ENCODE measurements at regions not wholly inside any gene's neighbourhood (a gene's known extent, or its start where the extent isn't known, plus 50 kb on each side); places are given as distances from the start of the nearest gene placed in this dataset.
"Not testable (repeated sequence)": the region's sequence is repeated elsewhere in the genome, so short reads cannot be mapped to it uniquely, and the experiment has no call there.

DNA sequence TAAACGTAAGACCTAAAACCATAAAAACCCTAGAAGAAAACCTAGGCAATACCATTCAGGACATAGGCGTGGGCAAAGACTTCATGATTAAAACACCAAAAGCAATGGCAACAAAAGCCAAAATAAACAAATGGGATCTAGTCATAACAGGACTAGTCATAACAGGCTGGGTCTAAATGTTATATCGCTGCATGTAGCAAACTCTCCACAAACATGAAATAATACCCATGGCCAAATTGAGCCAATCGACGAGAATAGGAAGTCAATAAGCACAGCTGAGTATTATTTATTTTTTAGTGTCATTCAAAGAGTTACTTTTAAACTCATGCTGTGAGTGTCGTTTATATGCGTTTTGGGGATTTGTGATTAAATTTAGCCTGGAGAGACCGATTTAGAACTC lies 225.1 kb downstream of the TFEC start:
- no peak for DNase-seq (ENCODE audit: low spot score)
- TF ChIP-seq, protein P1, sequence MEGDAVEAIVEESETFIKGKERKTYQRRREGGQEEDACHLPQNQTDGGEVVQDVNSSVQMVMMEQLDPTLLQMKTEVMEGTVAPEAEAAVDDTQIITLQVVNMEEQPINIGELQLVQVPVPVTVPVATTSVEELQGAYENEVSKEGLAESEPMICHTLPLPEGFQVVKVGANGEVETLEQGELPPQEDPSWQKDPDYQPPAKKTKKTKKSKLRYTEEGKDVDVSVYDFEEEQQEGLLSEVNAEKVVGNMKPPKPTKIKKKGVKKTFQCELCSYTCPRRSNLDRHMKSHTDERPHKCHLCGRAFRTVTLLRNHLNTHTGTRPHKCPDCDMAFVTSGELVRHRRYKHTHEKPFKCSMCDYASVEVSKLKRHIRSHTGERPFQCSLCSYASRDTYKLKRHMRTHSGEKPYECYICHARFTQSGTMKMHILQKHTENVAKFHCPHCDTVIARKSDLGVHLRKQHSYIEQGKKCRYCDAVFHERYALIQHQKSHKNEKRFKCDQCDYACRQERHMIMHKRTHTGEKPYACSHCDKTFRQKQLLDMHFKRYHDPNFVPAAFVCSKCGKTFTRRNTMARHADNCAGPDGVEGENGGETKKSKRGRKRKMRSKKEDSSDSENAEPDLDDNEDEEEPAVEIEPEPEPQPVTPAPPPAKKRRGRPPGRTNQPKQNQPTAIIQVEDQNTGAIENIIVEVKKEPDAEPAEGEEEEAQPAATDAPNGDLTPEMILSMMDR (IDR thresholded peaks at IDR 0.05; ENCODE audit: extremely low read depth, insufficient read depth, missing control alignments) = no peak
- in situ Hi-C loops (cut with MboI; ENCODE audit: low pct_unique_long_range_greater_than_20kb, low sequenced_read_pairs, unreplicated experiment) = no loop called here

DNA sequence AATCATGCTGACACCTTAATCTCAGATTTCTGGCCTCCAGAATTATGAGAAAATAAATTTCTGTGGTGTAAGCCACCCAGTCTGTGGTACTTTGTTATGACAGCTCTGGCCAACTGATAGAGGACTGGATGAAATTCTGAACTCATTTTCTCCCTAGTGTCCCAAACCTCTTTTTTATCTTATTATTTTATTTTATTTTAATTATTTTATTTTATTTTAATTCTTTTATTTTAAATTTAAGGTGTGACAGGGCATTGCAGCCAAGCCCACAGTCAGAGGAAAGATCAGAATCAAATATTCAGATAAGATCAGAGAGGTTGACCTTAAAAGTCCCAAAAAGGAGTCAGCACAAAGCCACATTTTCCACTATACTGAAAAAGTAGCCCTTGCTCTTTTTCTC lies 228.1 kb downstream of the TFEC start:
- no peak for DNase-seq (ENCODE audit: low spot score)
- in situ Hi-C loops (cut with MboI; ENCODE audit: low pct_unique_long_range_greater_than_20kb, low sequenced_read_pairs, unreplicated experiment) = no loop called here
- TF ChIP-seq, protein P1 (IDR thresholded peaks at IDR 0.05; ENCODE audit: extremely low read depth, insufficient read depth, missing control alignments) = no peak

DNA sequence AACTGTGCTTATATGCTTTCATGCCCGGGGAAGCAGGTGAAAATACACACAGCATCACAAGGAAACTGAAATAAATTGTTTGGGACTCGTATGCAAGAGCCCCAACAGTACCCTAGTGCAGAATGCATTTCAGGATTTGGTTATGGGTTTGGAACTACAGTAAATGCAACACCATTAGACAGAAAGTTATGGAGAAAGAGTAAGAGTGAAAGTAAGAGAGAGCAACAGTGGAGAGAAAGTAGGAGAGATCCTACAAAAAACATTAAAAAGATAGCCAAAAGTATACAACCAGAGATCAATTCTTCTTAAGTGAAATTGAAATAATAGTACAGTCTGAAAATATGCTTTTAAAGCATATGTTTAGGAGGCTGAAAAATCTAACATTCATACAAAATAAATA lies 231.1 kb downstream of the TFEC start:
- no peak for DNase-seq (ENCODE audit: low spot score)
- in situ Hi-C loops (cut with MboI; ENCODE audit: low pct_unique_long_range_greater_than_20kb, low sequenced_read_pairs, unreplicated experiment) = no loop called here
- TF ChIP-seq, protein P1 (IDR thresholded peaks at IDR 0.05; ENCODE audit: extremely low read depth, insufficient read depth, missing control alignments) = no peak

DNA sequence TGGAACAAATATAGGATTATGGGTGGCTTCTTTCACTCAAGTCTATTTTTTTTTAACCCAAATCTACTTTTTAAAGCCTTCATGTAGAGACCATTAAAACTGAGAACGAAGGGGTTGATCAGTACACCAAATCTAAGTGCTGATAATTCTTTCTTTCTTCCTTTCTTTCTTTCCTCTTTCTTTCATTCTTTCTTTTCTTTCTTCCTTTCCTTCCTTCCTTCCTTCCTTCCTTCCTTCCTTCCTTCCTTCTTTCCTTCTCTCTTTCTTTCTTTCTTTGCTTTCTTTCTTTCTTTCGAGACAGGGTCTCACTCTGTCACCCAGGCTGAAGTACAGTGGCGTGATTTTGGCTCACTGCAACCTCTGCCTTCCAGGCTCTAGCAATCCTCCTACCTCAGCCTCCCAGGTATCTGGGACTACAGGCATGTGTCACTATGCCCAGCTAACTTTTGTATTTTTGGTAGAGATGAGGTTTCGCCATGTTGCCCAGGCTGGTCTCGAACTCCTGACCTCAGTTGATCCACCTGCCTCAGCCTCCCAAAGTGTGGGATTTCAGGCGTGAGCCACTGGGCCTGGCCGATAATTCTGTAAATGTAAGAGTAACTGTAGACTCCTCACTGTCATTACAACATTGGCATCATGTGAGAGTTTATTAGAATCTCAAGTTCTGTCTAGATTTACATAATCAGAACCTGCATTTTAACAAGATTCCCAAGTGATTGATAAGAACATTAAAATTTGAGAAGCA lies 236.4 kb downstream of the TFEC start:
- no peak for DNase-seq (ENCODE audit: low spot score)
- TF ChIP-seq, protein P1 (IDR thresholded peaks at IDR 0.05; ENCODE audit: extremely low read depth, insufficient read depth, missing control alignments) = no peak
- in situ Hi-C loops (cut with MboI; ENCODE audit: low pct_unique_long_range_greater_than_20kb, low sequenced_read_pairs, unreplicated experiment) = no loop called here

DNA sequence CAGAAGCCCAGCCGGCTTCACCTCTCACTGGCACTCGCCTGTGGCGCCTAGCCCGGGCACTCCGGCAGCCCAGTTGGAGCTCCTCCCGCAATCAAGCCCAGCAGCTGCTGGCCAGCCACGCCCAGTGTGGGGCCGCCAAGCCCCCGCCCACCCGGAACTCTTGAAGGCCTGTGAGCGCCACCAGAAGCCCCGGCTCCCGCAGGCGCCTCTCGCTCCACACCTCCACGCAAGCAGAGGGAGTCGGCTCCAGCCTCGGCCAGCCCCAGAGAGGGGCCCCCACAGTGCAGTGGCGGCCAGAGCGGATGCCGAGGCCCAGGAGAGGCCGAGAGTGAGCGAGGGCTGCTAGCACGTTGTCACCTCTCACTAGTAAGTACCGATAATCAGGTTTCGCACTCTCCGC lies 240.7 kb downstream of the TFEC start:
- in situ Hi-C loops (cut with MboI; ENCODE audit: low pct_unique_long_range_greater_than_20kb, low sequenced_read_pairs, unreplicated experiment) = no loop called here
- TF ChIP-seq, protein P1 (IDR thresholded peaks at IDR 0.05; ENCODE audit: extremely low read depth, insufficient read depth, missing control alignments) = no peak
- DNase-seq (ENCODE audit: low spot score) = no peak

DNA sequence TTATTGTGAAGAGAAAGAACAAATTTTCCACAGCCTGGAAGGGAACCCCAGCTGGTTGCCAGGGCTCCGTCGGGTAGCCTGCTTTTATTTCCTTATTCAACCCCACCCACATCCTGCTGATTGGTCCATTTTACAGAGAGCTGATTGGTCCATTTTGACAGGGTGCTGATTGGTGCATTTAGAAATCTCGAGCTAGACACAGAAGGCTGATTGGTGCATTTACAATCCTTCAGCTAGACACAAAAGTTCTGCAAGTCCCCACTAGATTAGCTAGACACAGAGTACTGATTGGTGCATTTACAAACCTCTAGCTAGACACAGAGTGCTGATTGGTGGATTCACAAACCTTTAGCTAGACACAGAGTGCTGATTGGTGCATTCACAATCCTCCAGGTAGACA lies 241.1 kb downstream of the TFEC start:
- in situ Hi-C loops (cut with MboI; ENCODE audit: low pct_unique_long_range_greater_than_20kb, low sequenced_read_pairs, unreplicated experiment); DNase-seq (ENCODE audit: low spot score): not testable (repeated sequence)

DNA sequence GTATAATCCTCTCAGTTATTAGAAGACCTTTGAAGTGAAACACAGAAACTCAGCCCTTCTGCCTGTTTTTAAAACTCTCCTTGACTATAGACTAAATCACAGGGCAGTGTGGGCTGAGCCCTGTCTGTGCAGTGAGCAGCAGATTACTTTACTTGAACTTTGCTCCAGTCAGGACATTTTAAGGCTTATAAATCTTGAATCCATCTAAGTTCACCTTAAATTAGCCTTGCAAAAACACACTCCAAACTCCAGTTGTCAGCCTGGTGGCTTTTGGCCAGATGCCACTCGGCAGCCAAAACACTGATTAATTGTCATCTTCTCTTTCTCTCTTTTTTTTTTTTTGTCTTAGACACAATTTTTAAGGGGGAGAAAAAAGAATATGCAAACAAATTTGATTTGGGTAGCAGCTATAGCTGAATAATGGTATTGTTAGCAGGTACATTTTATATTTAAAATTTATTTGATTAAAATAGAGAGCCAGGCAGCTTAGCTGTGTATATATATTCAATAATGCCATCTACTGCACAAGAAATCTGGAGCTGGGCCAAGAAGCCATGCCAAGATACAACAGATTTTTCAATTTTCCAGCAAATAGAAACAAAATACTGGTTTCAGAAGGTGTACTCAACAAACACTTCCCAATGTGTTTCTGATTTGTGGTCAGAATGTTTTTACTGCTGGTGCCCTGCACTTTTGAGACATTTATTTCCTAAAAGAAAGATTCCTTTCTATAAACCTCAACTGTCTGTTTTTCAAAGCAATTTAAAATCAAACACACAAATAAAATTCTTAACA lies 247.7 kb downstream of the TFEC start:
- TF ChIP-seq, protein P1 (IDR thresholded peaks at IDR 0.05; ENCODE audit: extremely low read depth, insufficient read depth, missing control alignments) = no peak
- DNase-seq (ENCODE audit: low spot score) = no peak
- in situ Hi-C loops (cut with MboI; ENCODE audit: low pct_unique_long_range_greater_than_20kb, low sequenced_read_pairs, unreplicated experiment) = no loop called here

Data from GM13977 (cell line).